ENCODE measurements at regions not wholly inside any gene's neighbourhood (a gene's known extent, or its start where the extent isn't known, plus 50 kb on each side); places are given as distances from the start of the nearest gene placed in this dataset.

GRCh38 chr2:129911363-129912065 lies 68.0 kb upstream of the RAB6C start:
- H3K9ac ChIP-seq = no peak overlapping the region
- no peaks in the 10 kb centered on the region for H4K20me1 ChIP-seq (ENCODE audit: insufficient read depth)
- no peak overlapping the region for H3K4me2 ChIP-seq
- ChIA-PET CTCF (interaction anchor here (0.9 to 3.6 kb wide), 2 partner anchors 12 to 515 kb away, joined by 3 to 16 read pairs; no protein-coding TSS in a partner anchor), POLR2A (no interaction called here)
- peaks cover 0 to 27% of the 10 kb centered on the region in 2 experiments; a peak in 1 of 4 replicates for H3K4me1 ChIP-seq (ENCODE audit: control insufficient read depth in 1 of 2, insufficient read depth in 2 of 2, low read depth in 1 of 2, low read length in 1 of 2)
- no peaks in the 10 kb centered on the region for H3K36me3 ChIP-seq (replicated peaks in 1 of 2; ENCODE audit: control insufficient read depth in 1 of 2, insufficient read depth in 2 of 2, low read length in 1 of 2)
- H3K4me3 ChIP-seq (ENCODE audit: low read depth in 2 of 2, low read length in 1 of 2) = no peak overlapping the region
- H3K79me2 ChIP-seq (ENCODE audit: insufficient read depth) = no peaks in the 10 kb centered on the region
- no peaks in the 10 kb centered on the region for H3K9me2 ChIP-seq
- no peaks in the 10 kb centered on the region for H3K27me3 ChIP-seq (ENCODE audit: insufficient read depth)
- no peak overlapping the region for H2AFZ ChIP-seq (ENCODE audit: low read depth)
- no peaks in the 10 kb centered on the region for H3F3A ChIP-seq (replicated peaks; ENCODE audit: insufficient read depth)
- no peak for TF ChIP-seq EP300 (IDR thresholded peaks at IDR 0.05; ENCODE audit: borderline replicate concordance in 1 of 2, low read depth in 1 of 2, low read length in 1 of 2)
- TF ChIP-seq GABPA (IDR thresholded peaks at IDR 0.05; ENCODE audit: low read depth) = no peak
- WGBS (ENCODE audit: low lambda C conversion rate) = 54% methylated on average over 11 of the region's 17 CpGs
- no peak for DNase-seq
- H3K27ac ChIP-seq (ENCODE audit: low read depth in 2 of 2, low read length in 1 of 2) = no peak overlapping the region
- no peaks in the 10 kb centered on the region for H3K9me3 ChIP-seq

- ChIA-PET POLR2A (no interaction called here), CTCF (interaction anchor here (0.9 to 3.6 kb wide), 2 partner anchors 11 to 515 kb away, joined by 3 to 16 read pairs; no protein-coding TSS in a partner anchor)
- Histone ChIP-seq H4K20me1 (ENCODE audit: insufficient read depth) (no peaks in the 10 kb centered on the region), H3K4me1 (ENCODE audit: control insufficient read depth in 1 of 2, insufficient read depth in 2 of 2, low read depth in 1 of 2, low read length in 1 of 2) (peaks cover 0 to 20% of the 10 kb centered on the region in 2 experiments; a peak in 1 of 4 replicates), H3K9me2 (no peaks in the 10 kb centered on the region), H3F3A (replicated peaks; ENCODE audit: insufficient read depth) (no peaks in the 10 kb centered on the region), H3K27ac (ENCODE audit: low read depth in 2 of 2, low read length in 1 of 2) (no peak overlapping the region), H3K36me3 (replicated peaks in 1 of 2; ENCODE audit: control insufficient read depth in 1 of 2, insufficient read depth in 2 of 2, low read length in 1 of 2) (no peaks in the 10 kb centered on the region), H3K9me3 (no peaks in the 10 kb centered on the region), H2AFZ (ENCODE audit: low read depth) (no peak overlapping the region), H3K4me2 (no peak overlapping the region), H3K27me3 (ENCODE audit: insufficient read depth) (no peaks in the 10 kb centered on the region), H3K9ac (no peak overlapping the region), H3K79me2 (ENCODE audit: insufficient read depth) (no peaks in the 10 kb centered on the region), H3K4me3 (ENCODE audit: low read depth in 2 of 2, low read length in 1 of 2) (no peak overlapping the region)
- no peak for TF ChIP-seq USF1 (IDR thresholded peaks at IDR 0.05; ENCODE audit: borderline replicate concordance, low read depth)
- no peak for TF ChIP-seq SMC3 (IDR thresholded peaks at IDR 0.05; ENCODE audit: low read depth, low read length)
- no peak for TF ChIP-seq YY1 (IDR thresholded peaks at IDR 0.05; ENCODE audit: low read depth)
- TF ChIP-seq FOSL2 (IDR thresholded peaks at IDR 0.05; ENCODE audit: borderline replicate concordance, low read depth) = no peak
- no peak for TF ChIP-seq EP300 (IDR thresholded peaks at IDR 0.05; ENCODE audit: borderline replicate concordance in 1 of 2, low read depth in 1 of 2, low read length in 1 of 2)
- TF ChIP-seq MAX (IDR thresholded peaks at IDR 0.05; ENCODE audit: low read depth) = no peak
- TF ChIP-seq ELF1 (IDR thresholded peaks at IDR 0.05) = no peak
- TF ChIP-seq FOXJ3 (CRISPR knock-in tag; IDR thresholded peaks at IDR 0.05) = no peak
- no peak for TF ChIP-seq RXRA (IDR thresholded peaks at IDR 0.05; ENCODE audit: borderline replicate concordance, low read depth)
- TF ChIP-seq NFIC (IDR thresholded peaks at IDR 0.05; ENCODE audit: borderline replicate concordance) = no peak
- 67% methylated on average over 19 of the region's 24 CpGs for WGBS (ENCODE audit: low lambda C conversion rate)
- DNase-seq = no peak
Measured at GRCh38 chr2:129912066-129912820, 67.2 kb upstream of the RAB6C start.

Measured in SK-N-SH (cell line).